PC-9 (cell line): ENCODE measurements at regions not wholly inside any gene's neighbourhood (a gene's known extent, or its start where the extent isn't known, plus 50 kb on each side); places are given as distances from the start of the nearest gene placed in this dataset.

Experiments
- BruUV-seq: library from RNA; stranded (reverse); fragments of 400-500 nt; replicated peaks from 2 replicates; lab custom pipeline; 2021; lab: Mats Ljungman, UMichigan
- CTCF ChIA-PET: fragments of 300-600 bp; sonication (Branson Sonifier 250); formaldehyde crosslinking; loops from one replicate; lab custom pipeline; 2022; ENCODE audit warnings: antibody characterized with exemption; lab: Charles Lee
- POLR2A ChIA-PET: fragments of 300-600 bp; sonication (Branson Sonifier 250); formaldehyde crosslinking; loops from one replicate; lab custom pipeline; 2022; ENCODE audit warnings: antibody characterized with exemption; ENCODE audit not compliant: unreplicated experiment; lab: Charles Lee
- DNase-seq, 2 experiments: peaks; one replicate each; pipeline versions ENCODE4 v3.0.0 to v3.0.0-alpha.2; 2015 to 2022; ENCODE audit warnings: mixed read lengths in 1 of 2
- H2AFZ ChIP-seq: fragments of 200-600 bp; sonication (generic); 2 replicates; pipeline ENCODE4 v1.8.1; 2017; ENCODE audit warnings: antibody characterized with exemption
- H3F3A ChIP-seq: fragments of 200-600 bp; sonication (generic); 2 replicates; pipeline ENCODE4 v1.8.1; 2017; ENCODE audit warnings: antibody characterized with exemption, mild to moderate bottlenecking, low read depth; ENCODE audit not compliant: insufficient read depth
- H3K27ac ChIP-seq: fragments of 200-600 bp; sonication (generic); 2 replicates; pipeline ENCODE4 v1.6.1; 2016; ENCODE audit warnings: mixed run types
- H3K27me3 ChIP-seq: fragments of 200-600 bp; sonication (generic); 2 replicates; pipeline ENCODE4 v1.6.1; 2016; ENCODE audit warnings: low read depth, mixed run types; ENCODE audit not compliant: insufficient read depth
- H3K36me3 ChIP-seq: fragments of 200-600 bp; sonication (generic); 2 replicates; pipeline ENCODE4 v1.6.1; 2016; ENCODE audit warnings: low read depth, mixed run types
- H3K4me1 ChIP-seq: fragments of 200-600 bp; sonication (generic); replicated peaks from 2 replicates; pipeline ENCODE4 v1.6.1; 2016; ENCODE audit warnings: mixed run types; ENCODE audit not compliant: insufficient read depth
- H3K4me2 ChIP-seq: fragments of 200-600 bp; sonication (generic); 2 replicates; pipeline ENCODE4 v1.6.1; 2017; ENCODE audit warnings: mixed run types
- H3K4me3 ChIP-seq: fragments of 200-600 bp; sonication (generic); 2 replicates; pipeline ENCODE4 v1.6.1; 2016; ENCODE audit warnings: mixed run types
- H3K79me2 ChIP-seq: fragments of 200-600 bp; sonication (generic); 2 replicates; pipeline ENCODE4 v1.6.1; 2017; ENCODE audit warnings: low read depth, mixed run types
- H3K9me2 ChIP-seq: fragments of 200-600 bp; sonication (generic); 2 replicates; pipeline ENCODE4 v1.8.1; 2017; ENCODE audit warnings: mild to moderate bottlenecking; ENCODE audit not compliant: insufficient read depth
- H3K9me3 ChIP-seq: fragments of 200-600 bp; sonication (generic); 2 replicates; pipeline ENCODE4 v1.8.1; 2016; ENCODE audit warnings: low read depth; ENCODE audit not compliant: insufficient read depth
- H4K20me1 ChIP-seq: fragments of 200-600 bp; sonication (generic); 2 replicates; pipeline ENCODE4 v1.8.1; 2017; ENCODE audit not compliant: insufficient read depth
- EZH2 ChIP-seq: fragments of 200-600 bp; sonication (generic); IDR thresholded peaks from 2 replicates; pipeline ENCODE4 v1.8.0; 2017; ENCODE audit warnings: antibody characterized with exemption, low read depth
- intact Hi-C: fragments of 100-400 bp; cut with micrococcal nuclease; formaldehyde crosslinking; loops from one replicate; pipeline ENCODE4 v1.10.0; 2022; ENCODE audit not compliant: unreplicated experiment
- TF ChIP-seq, protein P1 (sequence below): fragments of 200-600 bp; sonication (generic); conservative IDR thresholded peaks from 2 replicates; pipeline ENCODE4 v1.6.1; 2017; ENCODE audit warnings: mixed run types, antibody characterized with exemption, mild to moderate bottlenecking, moderate library complexity

GRCh38 chr11:91141655-91142054 lies 918.8 kb upstream of the CHORDC1 start:
- Histone ChIP-seq H3F3A (no peaks in the 10 kb centered on the region), H3K79me2 (no peaks in the 10 kb centered on the region), H3K4me3 (no peak overlapping the region), H3K36me3 (no peaks in the 10 kb centered on the region), H3K27ac (no peak overlapping the region), H3K9me3 (0 out of 2 replicates have a peak, but pooled peaks cover 3% of the 10 kb centered on the region), H3K9me2 (no peaks in the 10 kb centered on the region), H4K20me1 (no peaks in the 10 kb centered on the region; the same call in 1 of the 2 replicates), H2AFZ (no peak overlapping the region), H3K27me3 (no peaks in the 10 kb centered on the region), H3K4me1 (no peaks in the 10 kb centered on the region), H3K4me2 (no peak overlapping the region)
- TF ChIP-seq, protein P1, sequence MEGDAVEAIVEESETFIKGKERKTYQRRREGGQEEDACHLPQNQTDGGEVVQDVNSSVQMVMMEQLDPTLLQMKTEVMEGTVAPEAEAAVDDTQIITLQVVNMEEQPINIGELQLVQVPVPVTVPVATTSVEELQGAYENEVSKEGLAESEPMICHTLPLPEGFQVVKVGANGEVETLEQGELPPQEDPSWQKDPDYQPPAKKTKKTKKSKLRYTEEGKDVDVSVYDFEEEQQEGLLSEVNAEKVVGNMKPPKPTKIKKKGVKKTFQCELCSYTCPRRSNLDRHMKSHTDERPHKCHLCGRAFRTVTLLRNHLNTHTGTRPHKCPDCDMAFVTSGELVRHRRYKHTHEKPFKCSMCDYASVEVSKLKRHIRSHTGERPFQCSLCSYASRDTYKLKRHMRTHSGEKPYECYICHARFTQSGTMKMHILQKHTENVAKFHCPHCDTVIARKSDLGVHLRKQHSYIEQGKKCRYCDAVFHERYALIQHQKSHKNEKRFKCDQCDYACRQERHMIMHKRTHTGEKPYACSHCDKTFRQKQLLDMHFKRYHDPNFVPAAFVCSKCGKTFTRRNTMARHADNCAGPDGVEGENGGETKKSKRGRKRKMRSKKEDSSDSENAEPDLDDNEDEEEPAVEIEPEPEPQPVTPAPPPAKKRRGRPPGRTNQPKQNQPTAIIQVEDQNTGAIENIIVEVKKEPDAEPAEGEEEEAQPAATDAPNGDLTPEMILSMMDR = no peak
- TF ChIP-seq EZH2 = no peak
- POLR2A ChIA-PET = no interaction called here
- intact Hi-C loops = no loop called here
- no peak for DNase-seq
- no TSS peak for BruUV-seq
- CTCF ChIA-PET = no interaction called here

DNA sequence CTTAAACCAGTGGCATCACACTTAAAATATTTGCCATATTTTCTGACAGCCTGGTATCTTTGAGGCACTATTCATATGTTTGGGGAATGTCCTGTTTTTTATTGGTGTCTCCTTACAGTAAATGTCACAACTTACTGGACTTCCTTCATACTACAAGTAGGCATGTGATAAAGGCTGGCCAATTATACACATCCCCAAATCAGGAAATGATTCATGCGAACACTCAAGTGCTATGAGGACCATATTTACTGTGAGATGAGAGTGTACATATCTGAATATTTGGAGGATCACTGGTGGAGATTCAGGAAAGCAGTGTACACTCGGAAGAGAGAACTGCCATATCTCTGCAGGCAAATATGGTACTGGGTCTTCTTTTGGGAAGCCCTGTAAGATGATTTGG lies 913.8 kb upstream of the CHORDC1 start:
- Histone ChIP-seq H3K27ac (no peak overlapping the region), H3K36me3 (no peaks in the 10 kb centered on the region), H3K4me1 (no peaks in the 10 kb centered on the region), H3K9me2 (no peaks in the 10 kb centered on the region), H3F3A (no peaks in the 10 kb centered on the region), H3K79me2 (no peaks in the 10 kb centered on the region), H3K4me2 (no peak overlapping the region), H3K4me3 (no peak overlapping the region), H3K9me3 (0 out of 2 replicates have a peak, but pooled peaks cover 7% of the 10 kb centered on the region), H4K20me1 (no peaks in the 10 kb centered on the region), H2AFZ (no peak overlapping the region), H3K27me3 (no peaks in the 10 kb centered on the region)
- intact Hi-C loops = no loop called here
- TF ChIP-seq, protein P1 = no peak
- TF ChIP-seq EZH2 = no peak
- BruUV-seq = no TSS peak
- CTCF ChIA-PET = no interaction called here
- POLR2A ChIA-PET = no interaction called here
- DNase-seq = no peak

DNA sequence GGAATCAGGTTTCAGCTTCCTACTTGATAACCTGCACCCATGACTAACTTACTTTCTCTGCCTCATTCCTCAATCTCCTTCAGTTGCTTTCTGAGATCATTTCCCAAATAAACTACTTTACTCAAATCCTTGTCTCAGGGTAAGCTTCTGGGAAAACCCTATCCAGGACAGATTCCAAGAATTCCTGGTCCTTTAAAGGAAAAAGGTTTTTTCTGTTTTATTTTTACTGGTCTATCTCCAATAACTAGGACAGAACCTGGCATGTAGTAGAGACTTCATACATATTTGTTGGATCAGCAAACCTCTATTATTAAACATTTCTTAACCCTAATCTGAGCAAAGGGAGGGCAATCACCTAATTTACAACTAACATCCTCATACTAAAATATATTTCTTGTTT lies 910.5 kb upstream of the CHORDC1 start:
- ChIA-PET CTCF (no interaction called here), POLR2A (no interaction called here)
- no peaks in the 10 kb centered on the region for H3K79me2 ChIP-seq
- H3K4me3 ChIP-seq = no peak overlapping the region
- BruUV-seq = no TSS peak
- no peaks in the 10 kb centered on the region for H4K20me1 ChIP-seq
- no peaks in the 10 kb centered on the region for H3K9me2 ChIP-seq
- H3F3A ChIP-seq = no peaks in the 10 kb centered on the region
- intact Hi-C loops = no loop called here
- H2AFZ ChIP-seq = no peak overlapping the region
- TF ChIP-seq EZH2 = no peak
- TF ChIP-seq, protein P1 = no peak
- H3K4me2 ChIP-seq = no peak overlapping the region
- no peak overlapping the region for H3K27ac ChIP-seq
- 0 out of 2 replicates have a peak, but pooled peaks cover 3% of the 10 kb centered on the region for H3K9me3 ChIP-seq
- H3K27me3 ChIP-seq = no peaks in the 10 kb centered on the region
- no peak for DNase-seq
- H3K4me1 ChIP-seq = no peaks in the 10 kb centered on the region
- H3K36me3 ChIP-seq = no peaks in the 10 kb centered on the region
